HG02973 (cell line): ENCODE measurements at regions not wholly inside any gene's neighbourhood (a gene's known extent, or its start where the extent isn't known, plus 50 kb on each side); places are given as distances from the start of the nearest gene placed in this dataset.
"Not testable (repeated sequence)": the region's sequence is repeated elsewhere in the genome, so short reads cannot be mapped to it uniquely, and the experiment has no call there.

ENCODE experiments used
- ATAC-seq: cut with Tn5 transposase; IDR thresholded peaks from one replicate; pipeline ENCODE4 v1.9.1; 2021; ENCODE audit warnings: moderate library complexity; ENCODE audit not compliant: unreplicated experiment

GRCh38 chr4:12403175-12403574 lies 974.5 kb upstream of the HS3ST1 start:
- no peak for ATAC-seq

DNA sequence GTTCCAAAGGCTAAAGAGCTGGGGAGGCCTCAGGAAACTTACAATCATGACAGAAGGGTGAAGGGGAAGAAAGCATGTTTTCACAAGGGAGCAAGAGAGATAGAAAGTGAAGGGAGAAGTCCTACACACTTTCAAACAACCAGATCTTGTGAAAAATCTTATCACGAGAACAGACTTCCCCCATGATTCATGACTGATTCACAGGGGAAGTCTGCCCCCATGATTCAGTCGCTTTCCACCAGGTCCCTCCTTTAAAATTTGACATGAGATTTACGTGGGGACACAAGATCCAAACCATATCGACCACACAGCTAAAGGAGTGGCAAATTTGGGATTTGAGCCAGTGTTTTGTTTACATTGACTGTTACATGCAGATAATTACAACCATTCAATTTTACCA lies 971.1 kb upstream of the HS3ST1 start:
- ATAC-seq = no peak

GRCh38 chr4:12393631-12394262 lies 965.1 kb upstream of the HS3ST1 start:
- ATAC-seq = no peak

GRCh38 chr4:12389604-12390003 lies 960.9 kb upstream of the HS3ST1 start:
- no peak for ATAC-seq

DNA sequence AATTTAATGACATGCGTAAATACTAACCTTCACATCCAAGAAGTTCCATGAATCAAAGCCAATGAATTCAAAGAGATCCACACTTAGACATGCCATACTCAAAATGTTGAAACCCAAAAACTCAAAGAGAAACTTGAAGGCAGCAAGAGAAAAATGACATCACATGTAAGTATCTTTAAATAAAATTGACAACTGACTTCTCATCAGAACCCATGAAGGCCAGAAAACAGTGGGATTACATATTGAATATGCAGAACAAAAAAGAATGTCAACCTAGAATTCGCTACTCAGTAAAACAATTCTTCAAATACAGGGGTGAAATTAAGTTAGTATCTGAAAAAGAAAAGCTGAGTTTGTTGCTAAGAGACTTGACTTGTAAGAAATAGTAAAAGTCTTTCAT lies 953.9 kb upstream of the HS3ST1 start:
- ATAC-seq = no peak

GRCh38 chr4:12379191-12379590 lies 950.5 kb upstream of the HS3ST1 start:
- ATAC-seq = no peak

GRCh38 chr4:12375805-12376204 lies 947.1 kb upstream of the HS3ST1 start:
- ATAC-seq = no peak

GRCh38 chr4:12365869-12366268 lies 937.2 kb upstream of the HS3ST1 start:
- ATAC-seq = not testable (repeated sequence)

DNA sequence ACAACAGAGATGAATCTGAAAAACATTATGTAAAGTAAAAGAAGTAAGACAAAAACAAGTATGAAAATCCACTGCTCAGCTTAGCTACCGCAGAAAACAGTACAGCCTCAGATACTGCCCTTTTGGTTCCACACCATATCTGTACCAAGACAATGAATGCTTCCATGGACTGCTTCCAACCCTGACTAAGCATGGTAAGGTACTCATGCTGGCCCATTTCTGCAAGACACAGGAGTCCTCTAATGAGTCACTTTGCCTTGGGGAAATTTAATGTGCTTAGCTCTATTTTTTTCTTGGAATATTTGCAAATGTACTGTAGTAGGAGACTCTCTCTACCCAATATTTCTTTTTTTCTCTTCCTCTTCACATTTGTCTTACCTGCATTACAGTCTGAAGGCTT lies 931.7 kb upstream of the HS3ST1 start:
- ATAC-seq = no peak

- ATAC-seq = no peak
These were observed 930.7 kb upstream of the HS3ST1 start for GRCh38 chr4:12359420-12359819.

GRCh38 chr4:12333083-12333482 lies 904.4 kb upstream of the HS3ST1 start:
- not testable (repeated sequence) for ATAC-seq

DNA sequence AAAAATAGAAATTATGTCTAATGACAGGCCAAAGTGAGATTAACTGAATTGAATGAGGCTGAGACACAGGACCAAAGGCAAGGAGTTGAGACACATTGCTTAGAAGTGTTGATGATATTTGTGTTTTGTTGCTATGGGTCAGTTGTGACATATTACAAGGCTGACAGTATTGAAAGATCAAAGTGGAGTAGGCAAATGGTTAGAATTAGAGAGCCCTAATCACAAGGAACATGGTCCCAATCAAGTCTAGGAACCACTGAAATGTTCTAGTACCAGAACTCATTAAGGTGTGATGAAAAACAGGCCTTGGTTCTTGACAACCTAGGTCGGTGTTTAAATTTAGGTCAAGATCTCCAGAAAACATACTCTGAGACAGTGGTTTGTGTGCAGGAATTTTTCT lies 896.3 kb upstream of the HS3ST1 start:
- ATAC-seq = no peak

GRCh38 chr4:12319765-12320164 lies 891.1 kb upstream of the HS3ST1 start:
- no peak for ATAC-seq

- ATAC-seq = no peak
These were observed 876.2 kb upstream of the HS3ST1 start for GRCh38 chr4:12304905-12305304.

GRCh38 chr4:12296366-12296765 lies 867.7 kb upstream of the HS3ST1 start:
- ATAC-seq = no peak

- ATAC-seq = no peak
These were observed 865.3 kb upstream of the HS3ST1 start for GRCh38 chr4:12293906-12294525.

- ATAC-seq = no peak
These were observed 857.7 kb upstream of the HS3ST1 start for GRCh38 chr4:12286351-12286750.

DNA sequence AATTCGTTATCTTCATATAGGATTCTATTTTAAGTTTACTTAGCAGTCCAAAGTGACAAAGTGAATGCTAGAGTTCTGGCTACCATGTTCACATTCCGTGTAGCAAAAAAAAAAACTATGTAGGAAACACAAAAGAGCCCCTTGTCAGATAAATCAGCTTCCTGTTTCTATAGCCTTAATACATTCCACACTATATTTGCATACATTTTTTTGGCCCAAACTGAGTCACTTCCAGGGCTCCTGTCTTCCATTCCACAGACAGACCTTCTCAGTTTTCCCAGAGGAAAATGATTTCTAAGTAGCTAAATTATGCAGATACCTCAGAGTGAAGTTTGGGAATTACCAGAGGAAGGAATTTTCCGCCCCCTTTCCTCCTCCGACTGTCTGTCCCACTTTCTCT lies 841.9 kb upstream of the HS3ST1 start:
- no peak for ATAC-seq

GRCh38 chr4:12265554-12265953 lies 836.9 kb upstream of the HS3ST1 start:
- ATAC-seq = no peak

DNA sequence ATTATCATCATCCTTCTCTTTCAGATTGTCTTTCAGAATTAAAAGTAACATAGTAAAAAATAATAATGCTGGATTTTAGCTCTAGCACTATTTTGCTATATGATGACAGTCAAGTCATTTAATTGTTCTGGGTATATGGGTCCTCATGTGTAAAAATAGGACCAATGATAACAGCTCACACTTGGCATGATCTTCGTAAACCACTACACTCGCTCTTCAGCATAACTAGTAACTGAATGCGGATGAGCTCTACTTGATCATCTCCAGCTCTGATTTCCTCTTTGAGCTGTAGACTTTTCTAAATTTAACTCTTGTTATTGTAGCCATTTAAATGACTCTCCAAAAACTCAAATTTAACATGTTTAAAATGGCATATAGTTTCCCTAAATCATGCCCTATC lies 831.8 kb upstream of the HS3ST1 start:
- no peak for ATAC-seq

GRCh38 chr4:12244973-12245372 lies 816.3 kb upstream of the HS3ST1 start:
- ATAC-seq = no peak

DNA sequence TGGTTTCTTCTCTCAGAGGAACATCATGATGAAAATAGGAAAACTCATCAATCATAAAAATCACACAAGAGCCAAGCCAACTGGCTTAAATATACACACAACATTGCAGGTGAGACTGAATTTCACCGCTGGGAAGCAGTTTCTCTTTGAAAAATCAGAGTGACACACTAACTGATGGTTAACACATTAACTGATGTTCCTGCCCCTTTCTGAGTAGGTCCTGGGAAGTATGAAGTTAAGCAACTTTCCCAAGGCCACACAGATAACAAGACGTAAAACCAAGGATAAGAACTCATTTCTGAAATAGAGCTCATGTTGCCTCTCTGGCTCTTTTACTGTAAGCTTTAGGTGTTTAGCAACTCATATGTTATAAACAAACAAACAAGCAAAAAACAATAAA lies 813.7 kb upstream of the HS3ST1 start:
- no peak for ATAC-seq
